Parathyroid adenoma (tissue), 2 donors: ENCODE measurements at regions not wholly inside any gene's neighbourhood (a gene's known extent, or its start where the extent isn't known, plus 50 kb on each side); places are given as distances from the start of the nearest gene placed in this dataset.

ENCODE experiments used
- H2AFZ ChIP-seq: fragments of 300-600 bp; sonication (generic); one replicate; pipeline ENCODE4 v1.7.0; 2017; ENCODE audit warnings: antibody characterized with exemption, mild to moderate bottlenecking
- H3K27ac ChIP-seq: fragments of 300-600 bp; sonication (generic); one replicate; pipeline ENCODE4 v1.7.0; 2017
- H3K27me3 ChIP-seq: fragments of 300-600 bp; sonication (generic); one replicate; pipeline ENCODE4 v1.7.0; 2017; ENCODE audit warnings: low read length; ENCODE audit not compliant: control insufficient read depth, insufficient read depth
- H3K36me3 ChIP-seq: fragments of 300-600 bp; sonication (generic); one replicate; pipeline ENCODE4 v1.7.0; 2017; ENCODE audit warnings: low read length; ENCODE audit not compliant: control insufficient read depth, insufficient read depth
- H3K4me1 ChIP-seq: fragments of 300-600 bp; sonication (generic); one replicate; pipeline ENCODE4 v1.7.0; 2017; ENCODE audit warnings: control low read depth
- H3K4me2 ChIP-seq: fragments of 300-600 bp; sonication (generic); one replicate; pipeline ENCODE4 v1.7.0; 2017; ENCODE audit warnings: low read length
- H3K4me3 ChIP-seq: fragments of 300-600 bp; sonication (generic); one replicate; pipeline ENCODE4 v1.7.0; 2017; ENCODE audit warnings: low read depth, low read length
- H3K79me2 ChIP-seq: fragments of 300-600 bp; sonication (generic); one replicate; pipeline ENCODE4 v1.7.0; 2017; ENCODE audit warnings: control low read depth
- H3K9ac ChIP-seq: fragments of 300-600 bp; sonication (generic); one replicate; pipeline ENCODE4 v1.7.0; 2017; ENCODE audit warnings: mild to moderate bottlenecking
- H3K9me3 ChIP-seq: fragments of 300-600 bp; sonication (generic); one replicate; pipeline ENCODE4 v1.7.0; 2017; ENCODE audit warnings: low read length; ENCODE audit not compliant: control insufficient read depth
- CTCF ChIP-seq: fragments of 300-600 bp; sonication (generic); IDR thresholded peaks from one replicate; pipeline ENCODE4 v1.7.0; 2017; ENCODE audit warnings: antibody characterized with exemption, mild to moderate bottlenecking
- donor health status: primary hyperparathyroidism.

DNA sequence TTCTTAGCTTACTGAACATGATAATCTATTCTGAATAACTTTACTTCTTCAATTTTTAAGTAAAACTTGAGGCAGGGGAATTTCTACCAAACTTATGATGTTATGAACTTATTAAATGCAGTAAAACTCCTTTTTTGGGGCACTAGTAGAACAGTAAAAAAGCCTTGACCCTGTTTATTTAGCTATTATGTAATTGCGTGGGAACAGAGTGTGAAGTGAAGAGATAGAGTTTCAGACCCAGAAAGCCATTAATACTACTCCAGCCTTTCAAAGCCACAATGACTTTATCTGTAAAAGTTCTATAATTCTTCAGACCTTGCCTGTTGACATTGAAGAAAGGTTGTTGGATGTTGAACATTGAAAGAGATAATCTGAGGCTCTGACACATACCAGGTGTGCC lies 638.8 kb upstream of the GRM7 start:
- TF ChIP-seq CTCF, result no peak

GRCh38 chr3:6223572-6223971 lies 637.3 kb upstream of the GRM7 start:
- Histone ChIP-seq H3K27me3 (no peaks in the 10 kb centered on the region), H3K36me3 (no peaks in the 10 kb centered on the region), H2AFZ (no peak overlapping the region), H3K9ac (no peak overlapping the region), H3K27ac (no peak overlapping the region), H3K9me3 (no peaks in the 10 kb centered on the region), H3K4me1 (no peaks in the 10 kb centered on the region), H3K79me2 (no peaks in the 10 kb centered on the region), H3K4me2 (no peak overlapping the region), H3K4me3 (no peak overlapping the region)
- TF ChIP-seq CTCF, result no peak

More for the DNA sequence above, 638.8 kb upstream of the GRM7 start:
- Histone ChIP-seq H3K9me3 (no peaks in the 10 kb centered on the region), H3K27me3 (no peaks in the 10 kb centered on the region), H2AFZ (no peak overlapping the region), H3K79me2 (no peaks in the 10 kb centered on the region), H3K4me3 (no peak overlapping the region), H3K4me1 (no peaks in the 10 kb centered on the region), H3K4me2 (no peak overlapping the region), H3K36me3 (no peaks in the 10 kb centered on the region), H3K9ac (no peak overlapping the region), H3K27ac (no peak overlapping the region)

DNA sequence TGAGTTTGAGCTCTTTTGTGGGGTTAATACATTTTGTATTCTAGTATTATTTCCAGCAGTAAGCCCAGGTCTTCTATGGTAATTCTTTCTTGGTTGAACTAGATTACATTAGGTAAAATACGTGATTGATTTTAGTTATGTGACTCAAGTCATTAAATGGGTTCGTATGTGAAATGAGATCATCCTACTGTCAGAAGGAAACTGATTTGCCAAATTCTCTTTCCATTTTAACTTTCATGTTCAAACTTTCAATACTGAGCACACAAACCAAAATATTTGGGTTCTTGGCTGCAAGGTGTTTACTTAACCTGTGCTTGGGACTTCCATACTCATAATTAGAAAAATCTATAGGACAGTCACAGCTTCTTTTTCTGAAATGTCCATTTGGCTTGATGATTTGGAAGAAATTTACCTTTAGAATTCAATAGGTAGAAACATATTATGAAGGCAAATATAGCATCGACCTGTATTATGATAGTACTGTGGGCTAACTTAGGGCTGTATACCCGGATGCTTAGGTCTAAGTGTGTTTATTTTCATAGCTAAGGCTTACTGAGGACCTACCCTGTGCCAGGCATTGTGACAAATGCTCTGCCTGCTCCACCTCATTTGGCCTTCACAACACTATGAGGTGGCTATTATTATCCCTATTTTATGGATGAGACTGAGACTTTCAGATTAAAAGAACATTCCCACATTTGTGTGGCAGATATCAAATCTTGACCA lies 631.8 kb upstream of the GRM7 start:
- Histone ChIP-seq H3K4me2 (no peak overlapping the region), H3K36me3 (no peaks in the 10 kb centered on the region), H3K4me3 (no peak overlapping the region), H3K27me3 (no peaks in the 10 kb centered on the region), H2AFZ (no peak overlapping the region), H3K4me1 (no peaks in the 10 kb centered on the region), H3K9ac (no peak overlapping the region), H3K27ac (no peak overlapping the region), H3K9me3 (no peaks in the 10 kb centered on the region), H3K79me2 (no peaks in the 10 kb centered on the region)
- TF ChIP-seq CTCF, result no peak

DNA sequence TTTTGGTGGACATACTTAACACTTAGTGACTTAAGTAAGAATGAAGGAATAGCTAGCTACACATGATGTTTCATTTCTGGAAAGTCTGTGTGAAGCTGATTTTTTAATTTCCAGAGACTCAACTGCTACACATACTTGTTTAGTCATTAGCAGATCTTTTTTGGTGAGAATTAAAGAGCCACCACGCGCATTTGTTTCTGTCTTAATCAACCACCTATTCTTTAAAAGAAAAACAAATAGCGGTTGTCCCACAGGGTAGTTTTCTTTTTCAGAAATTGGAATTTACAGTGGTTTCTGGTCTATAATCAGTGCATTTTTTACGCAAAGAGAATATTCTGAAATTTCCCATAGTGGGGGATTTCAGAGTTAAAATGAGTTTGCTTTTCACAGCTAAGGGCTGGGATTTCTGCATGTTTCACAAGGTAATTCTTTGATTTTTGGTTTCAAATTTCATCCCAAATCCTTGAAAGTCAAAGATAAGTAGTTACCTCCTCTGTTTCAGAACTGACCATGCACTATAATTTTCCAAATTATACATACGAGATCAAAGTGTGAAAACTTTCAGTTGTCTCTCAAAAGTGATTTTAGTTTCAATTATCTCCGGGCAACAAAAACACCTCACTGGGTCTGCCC lies 631.0 kb upstream of the GRM7 start:
- H3K4me1 ChIP-seq, result no peaks in the 10 kb centered on the region
- TF ChIP-seq CTCF, result no peak
- H2AFZ ChIP-seq, result no peak overlapping the region
- no peaks in the 10 kb centered on the region for H3K27me3 ChIP-seq
- no peak overlapping the region for H3K27ac ChIP-seq
- no peak overlapping the region for H3K9ac ChIP-seq
- H3K79me2 ChIP-seq, result no peaks in the 10 kb centered on the region
- no peak overlapping the region for H3K4me2 ChIP-seq
- no peak overlapping the region for H3K4me3 ChIP-seq
- no peaks in the 10 kb centered on the region for H3K36me3 ChIP-seq
- H3K9me3 ChIP-seq, result no peaks in the 10 kb centered on the region

GRCh38 chr3:6242104-6242503 lies 618.8 kb upstream of the GRM7 start:
- peaks cover 4% of the 10 kb centered on the region for H3K9me3 ChIP-seq
- H3K4me2 ChIP-seq, result no peak overlapping the region
- H3K9ac ChIP-seq, result no peak overlapping the region
- no peak overlapping the region for H2AFZ ChIP-seq
- H3K36me3 ChIP-seq, result no peaks in the 10 kb centered on the region
- H3K4me1 ChIP-seq, result no peaks in the 10 kb centered on the region
- no peaks in the 10 kb centered on the region for H3K79me2 ChIP-seq
- H3K4me3 ChIP-seq, result no peak overlapping the region
- TF ChIP-seq CTCF, result no peak
- H3K27me3 ChIP-seq, result no peaks in the 10 kb centered on the region
- H3K27ac ChIP-seq, result no peak overlapping the region
